ENCODE measurements at regions not wholly inside any gene's neighbourhood (a gene's known extent, or its start where the extent isn't known, plus 50 kb on each side); places are given as distances from the start of the nearest gene placed in this dataset.

DNA sequence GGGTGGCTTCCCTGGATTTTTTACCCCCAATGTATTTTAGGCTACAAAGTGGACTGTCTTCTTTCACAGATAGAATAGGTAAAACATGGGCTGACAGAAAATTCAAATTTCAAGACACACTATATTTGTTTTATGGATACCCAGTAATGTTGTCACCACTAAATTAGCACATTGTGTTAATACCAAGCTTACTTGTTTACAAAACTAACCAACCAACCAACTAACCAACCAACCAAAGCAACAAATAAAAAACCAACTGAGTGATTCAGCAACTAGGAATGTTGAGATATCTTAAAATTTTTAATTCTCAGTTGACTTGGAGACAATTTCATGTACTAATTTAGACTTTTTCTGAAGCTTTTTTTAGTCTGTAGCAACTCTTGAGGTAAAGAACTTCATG is 69.3 kb upstream of the CTSC start:
- no peak overlapping the region for H3K27ac ChIP-seq (ENCODE audit: low read depth, low read length)
- no peak overlapping the region for H3K4me2 ChIP-seq (ENCODE audit: low read length)
- H3K9ac ChIP-seq (ENCODE audit: low read length), result no peak overlapping the region
- H2AFZ ChIP-seq (ENCODE audit: low read depth, low read length, poor library complexity, severe bottlenecking), result no peak overlapping the region
- ChIA-PET POLR2A (no interaction called here), RAD21 (ENCODE audit: low non-redundant PET in 1 of 2, low total read pairs in 2 of 2, uncharacterized antibody in 2 of 2, unreplicated experiment in 2 of 2) (no interaction called here), CTCF (no interaction called here)
- H3K9me2 ChIP-seq (ENCODE audit: insufficient read depth), result no peaks in the 10 kb centered on the region
- H4K20me1 ChIP-seq (ENCODE audit: insufficient read depth), result no peaks in the 10 kb centered on the region
- no peak for TF ChIP-seq RAD21 (IDR thresholded peaks at IDR 0.05; ENCODE audit: low read depth)
- TF ChIP-seq CEBPB (IDR thresholded peaks at IDR 0.05; ENCODE audit: low read depth), result no peak
- no peak for TF ChIP-seq EGR1 (IDR thresholded peaks at IDR 0.05; ENCODE audit: low read depth)
- no peak for TF ChIP-seq FOSL1 (IDR thresholded peaks at IDR 0.05; ENCODE audit: low read depth)
- TF ChIP-seq JUND (IDR thresholded peaks at IDR 0.05), result no peak
- no peak for TF ChIP-seq CBX3 (IDR thresholded peaks at IDR 0.05; ENCODE audit: low read depth)
- TF ChIP-seq TCF7L2 (IDR thresholded peaks at IDR 0.05; ENCODE audit: borderline replicate concordance, extremely low read depth, insufficient read depth, insufficient read length), result no peak
- TF ChIP-seq ELF1 (IDR thresholded peaks at IDR 0.05; ENCODE audit: borderline replicate concordance, low read depth), result no peak
- H3K36me3 ChIP-seq (ENCODE audit: control insufficient read depth in 1 of 2, insufficient read depth in 2 of 2, low read length in 2 of 2), result no peaks in the 10 kb centered on the region
- H3K27me3 ChIP-seq (ENCODE audit: insufficient read depth, low read length), result no peaks in the 10 kb centered on the region
- H3K79me2 ChIP-seq (ENCODE audit: insufficient read depth, low read length), result no peaks in the 10 kb centered on the region
- no peak overlapping the region for H3K4me3 ChIP-seq (replicated peaks in 1 of 2; ENCODE audit: low read depth in 1 of 2, low read length in 2 of 2)
- no TSS peak for BruUV-seq (replicated peaks)
- H3K9me3 ChIP-seq (ENCODE audit: control insufficient read depth in 1 of 2, insufficient read depth in 1 of 2, low read depth in 1 of 2, low read length in 2 of 2), result no peaks in the 10 kb centered on the region
- intact Hi-C loops (cut with micrococcal nuclease), result no loop called here
- no peak for ATAC-seq
- peaks cover 0 to 6% of the 10 kb centered on the region in 2 experiments; a peak in 3 of 4 replicates for H3K4me1 ChIP-seq (ENCODE audit: control insufficient read depth in 1 of 2, insufficient read depth in 2 of 2, low read length in 2 of 2)
- no peak for DNase-seq (ENCODE audit: low read depth, low spot score)

DNA sequence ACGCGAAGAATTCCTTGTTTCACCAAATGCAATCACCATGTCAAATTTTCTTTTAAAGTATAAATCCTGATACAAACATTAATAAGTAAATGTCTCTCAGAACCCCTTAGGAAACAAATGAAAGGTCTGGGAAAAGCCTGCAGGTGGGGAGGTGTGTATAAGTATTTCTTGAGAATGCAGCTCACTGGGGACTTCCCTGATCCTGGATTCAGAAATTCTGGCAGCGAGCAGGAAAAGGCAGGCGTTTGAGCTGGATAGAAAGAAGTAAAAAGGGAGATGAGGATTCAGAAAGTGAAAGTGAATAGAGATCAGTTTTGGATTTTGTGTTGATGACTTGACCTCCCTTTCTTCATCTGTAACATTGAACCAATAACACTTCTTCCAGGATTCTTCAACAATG is 68.3 kb upstream of the CTSC start:
- H3K4me3 ChIP-seq (replicated peaks in 1 of 2; ENCODE audit: low read depth in 1 of 2, low read length in 2 of 2), result no peak overlapping the region
- no peaks in the 10 kb centered on the region for H3K9me2 ChIP-seq (ENCODE audit: insufficient read depth)
- H3K4me2 ChIP-seq (ENCODE audit: low read length), result no peak overlapping the region
- H3K9ac ChIP-seq (ENCODE audit: low read length), result no peak overlapping the region
- no peak overlapping the region for H2AFZ ChIP-seq (ENCODE audit: low read depth, low read length, poor library complexity, severe bottlenecking)
- no TSS peak for BruUV-seq (replicated peaks)
- intact Hi-C loops (cut with micrococcal nuclease), result no loop called here
- no peak overlapping the region for H3K27ac ChIP-seq (ENCODE audit: low read depth, low read length)
- peaks cover 0 to 6% of the 10 kb centered on the region in 2 experiments; a peak in 3 of 4 replicates for H3K4me1 ChIP-seq (ENCODE audit: control insufficient read depth in 1 of 2, insufficient read depth in 2 of 2, low read length in 2 of 2)
- H3K79me2 ChIP-seq (ENCODE audit: insufficient read depth, low read length), result no peaks in the 10 kb centered on the region
- POLR2A ChIA-PET, result no interaction called here
- H3K9me3 ChIP-seq (ENCODE audit: control insufficient read depth in 1 of 2, insufficient read depth in 1 of 2, low read depth in 1 of 2, low read length in 2 of 2), result no peaks in the 10 kb centered on the region
- CTCF ChIA-PET, result no interaction called here
- H3K36me3 ChIP-seq (ENCODE audit: control insufficient read depth in 1 of 2, insufficient read depth in 2 of 2, low read length in 2 of 2), result no peaks in the 10 kb centered on the region
- DNase-seq (ENCODE audit: low read depth, low spot score), result no peak
- ATAC-seq, result no peak
- RAD21 ChIA-PET (ENCODE audit: low non-redundant PET in 1 of 2, low total read pairs in 2 of 2, uncharacterized antibody in 2 of 2, unreplicated experiment in 2 of 2), result no interaction called here
- H4K20me1 ChIP-seq (ENCODE audit: insufficient read depth), result no peaks in the 10 kb centered on the region
- no peaks in the 10 kb centered on the region for H3K27me3 ChIP-seq (ENCODE audit: insufficient read depth, low read length)
- TF ChIP-seq POLR2AphosphoS5 (IDR thresholded peaks at IDR 0.05; ENCODE audit: low read depth, low read length), result no peak
- TF ChIP-seq ELF1 (IDR thresholded peaks at IDR 0.05; ENCODE audit: borderline replicate concordance, low read depth), result no peak
- TF ChIP-seq SIN3A (IDR thresholded peaks at IDR 0.05; ENCODE audit: low read depth), result no peak
- TF ChIP-seq CBX3 (IDR thresholded peaks at IDR 0.05; ENCODE audit: low read depth), result no peak
- TF ChIP-seq, protein P1, sequence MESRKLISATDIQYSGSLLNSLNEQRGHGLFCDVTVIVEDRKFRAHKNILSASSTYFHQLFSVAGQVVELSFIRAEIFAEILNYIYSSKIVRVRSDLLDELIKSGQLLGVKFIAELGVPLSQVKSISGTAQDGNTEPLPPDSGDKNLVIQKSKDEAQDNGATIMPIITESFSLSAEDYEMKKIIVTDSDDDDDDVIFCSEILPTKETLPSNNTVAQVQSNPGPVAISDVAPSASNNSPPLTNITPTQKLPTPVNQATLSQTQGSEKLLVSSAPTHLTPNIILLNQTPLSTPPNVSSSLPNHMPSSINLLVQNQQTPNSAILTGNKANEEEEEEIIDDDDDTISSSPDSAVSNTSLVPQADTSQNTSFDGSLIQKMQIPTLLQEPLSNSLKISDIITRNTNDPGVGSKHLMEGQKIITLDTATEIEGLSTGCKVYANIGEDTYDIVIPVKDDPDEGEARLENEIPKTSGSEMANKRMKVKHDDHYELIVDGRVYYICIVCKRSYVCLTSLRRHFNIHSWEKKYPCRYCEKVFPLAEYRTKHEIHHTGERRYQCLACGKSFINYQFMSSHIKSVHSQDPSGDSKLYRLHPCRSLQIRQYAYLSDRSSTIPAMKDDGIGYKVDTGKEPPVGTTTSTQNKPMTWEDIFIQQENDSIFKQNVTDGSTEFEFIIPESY (IDR thresholded peaks at IDR 0.05; ENCODE audit: extremely low read depth, insufficient replicate concordance, low read length), result no peak
- no peak for TF ChIP-seq EGR1 (IDR thresholded peaks at IDR 0.05; ENCODE audit: low read depth)
- TF ChIP-seq YY1 (IDR thresholded peaks at IDR 0.05; ENCODE audit: extremely low read depth, insufficient replicate concordance, low read depth, low read length), result no peak
- no peak for TF ChIP-seq JUND (IDR thresholded peaks at IDR 0.05)
- TF ChIP-seq, protein P2, sequence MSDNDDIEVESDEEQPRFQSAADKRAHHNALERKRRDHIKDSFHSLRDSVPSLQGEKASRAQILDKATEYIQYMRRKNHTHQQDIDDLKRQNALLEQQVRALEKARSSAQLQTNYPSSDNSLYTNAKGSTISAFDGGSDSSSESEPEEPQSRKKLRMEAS (IDR thresholded peaks at IDR 0.05), result no peak
- no peak for TF ChIP-seq RAD21 (IDR thresholded peaks at IDR 0.05; ENCODE audit: low read depth)
- TF ChIP-seq, protein P3, sequence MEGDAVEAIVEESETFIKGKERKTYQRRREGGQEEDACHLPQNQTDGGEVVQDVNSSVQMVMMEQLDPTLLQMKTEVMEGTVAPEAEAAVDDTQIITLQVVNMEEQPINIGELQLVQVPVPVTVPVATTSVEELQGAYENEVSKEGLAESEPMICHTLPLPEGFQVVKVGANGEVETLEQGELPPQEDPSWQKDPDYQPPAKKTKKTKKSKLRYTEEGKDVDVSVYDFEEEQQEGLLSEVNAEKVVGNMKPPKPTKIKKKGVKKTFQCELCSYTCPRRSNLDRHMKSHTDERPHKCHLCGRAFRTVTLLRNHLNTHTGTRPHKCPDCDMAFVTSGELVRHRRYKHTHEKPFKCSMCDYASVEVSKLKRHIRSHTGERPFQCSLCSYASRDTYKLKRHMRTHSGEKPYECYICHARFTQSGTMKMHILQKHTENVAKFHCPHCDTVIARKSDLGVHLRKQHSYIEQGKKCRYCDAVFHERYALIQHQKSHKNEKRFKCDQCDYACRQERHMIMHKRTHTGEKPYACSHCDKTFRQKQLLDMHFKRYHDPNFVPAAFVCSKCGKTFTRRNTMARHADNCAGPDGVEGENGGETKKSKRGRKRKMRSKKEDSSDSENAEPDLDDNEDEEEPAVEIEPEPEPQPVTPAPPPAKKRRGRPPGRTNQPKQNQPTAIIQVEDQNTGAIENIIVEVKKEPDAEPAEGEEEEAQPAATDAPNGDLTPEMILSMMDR (IDR thresholded peaks at IDR 0.05 in 2 of 3, conservative IDR thresholded peaks at IDR 0.05 in 1 of 3; ENCODE audit: borderline replicate concordance in 1 of 3, insufficient read depth in 1 of 3, low read depth in 2 of 3, low read length in 2 of 3), result no peak
- no peak for TF ChIP-seq POLR2A (IDR thresholded peaks at IDR 0.05; ENCODE audit: borderline replicate concordance, extremely low read depth, insufficient read depth, insufficient read length)
- TF ChIP-seq SP1 (IDR thresholded peaks at IDR 0.05; ENCODE audit: low read depth), result no peak

All from HCT116 (cell line).